Cardiac septum (tissue), 1 donor: ENCODE measurements at regions not wholly inside any gene's neighbourhood (a gene's known extent, or its start where the extent isn't known, plus 50 kb on each side); places are given as distances from the start of the nearest gene placed in this dataset.
"Not testable (repeated sequence)": the region's sequence is repeated elsewhere in the genome, so short reads cannot be mapped to it uniquely, and the experiment has no call there.

Experiments used
- DNase-seq: peaks from one replicate; pipeline ENCODE4 v3.0.0-alpha.2; 2020; ENCODE audit warnings: low spot score
- intact Hi-C: fragments of 100-400 bp; cut with DNase I; formaldehyde crosslinking; loops from one replicate; pipeline ENCODE4 v1.14.0; 2022
- donor health status: DM: no; HTN: no; CAD: no.

DNA sequence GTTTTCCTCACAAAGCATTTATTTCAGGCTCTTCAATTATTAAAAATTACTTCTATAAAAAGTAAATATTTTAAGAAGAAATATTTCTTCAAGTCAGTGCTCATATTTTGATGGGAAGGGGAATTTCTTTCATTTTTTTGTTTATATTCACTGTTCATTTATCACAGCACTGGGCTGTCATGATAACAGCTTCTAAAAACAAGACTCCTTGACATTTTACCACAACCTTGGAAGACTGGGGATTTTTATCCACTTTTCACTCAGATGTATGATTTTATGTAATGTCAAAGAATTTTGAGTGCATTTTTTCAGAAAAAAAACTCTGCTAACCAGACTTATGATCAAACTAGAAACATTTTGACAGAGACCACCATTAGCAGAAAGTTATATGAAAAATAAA is 149.7 kb downstream of the PHLDA1 start:
- intact Hi-C loops: no loop called here
- no peak for DNase-seq

DNA sequence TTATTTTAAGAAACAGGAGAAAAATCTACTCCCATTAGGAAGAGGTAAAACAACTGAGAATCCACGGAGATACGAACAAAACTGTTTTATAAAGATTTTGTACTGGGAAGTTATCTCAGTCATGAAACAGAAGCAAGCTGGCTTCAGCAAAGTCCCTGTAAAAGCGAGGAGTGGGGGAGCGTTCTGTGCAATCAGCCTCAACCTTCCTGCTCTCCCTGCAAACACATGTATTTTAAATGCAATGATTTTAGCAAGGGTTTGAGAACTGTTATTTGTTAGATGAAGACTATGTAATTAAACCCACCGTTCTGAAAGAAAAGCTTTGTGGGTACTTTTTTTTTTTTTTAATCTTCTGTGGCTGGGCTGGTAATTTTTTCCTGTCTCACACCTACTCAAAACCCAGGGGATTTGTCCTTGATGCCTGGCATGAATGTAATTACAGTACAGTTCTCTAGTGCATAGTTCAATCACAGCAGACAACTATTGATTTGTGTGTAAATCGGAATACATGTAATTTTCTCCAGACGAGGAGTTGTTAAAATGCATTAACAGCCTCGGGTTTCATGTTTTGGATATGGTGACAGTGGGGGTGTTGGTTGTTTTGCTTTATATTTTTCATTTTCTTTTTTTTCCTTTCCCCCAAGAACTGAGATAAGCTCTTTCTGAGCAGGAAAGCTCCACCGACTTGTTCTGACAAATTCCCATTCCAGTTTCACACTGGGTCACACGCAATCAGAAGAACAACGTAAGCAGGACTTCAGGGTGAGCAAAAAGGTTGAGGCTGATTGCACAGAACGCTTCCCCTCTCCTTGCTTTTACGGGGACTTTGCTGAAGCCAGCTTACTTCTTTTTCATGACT is 153.6 kb downstream of the PHLDA1 start:
- no peak for DNase-seq
- intact Hi-C loops: no loop called here

DNA sequence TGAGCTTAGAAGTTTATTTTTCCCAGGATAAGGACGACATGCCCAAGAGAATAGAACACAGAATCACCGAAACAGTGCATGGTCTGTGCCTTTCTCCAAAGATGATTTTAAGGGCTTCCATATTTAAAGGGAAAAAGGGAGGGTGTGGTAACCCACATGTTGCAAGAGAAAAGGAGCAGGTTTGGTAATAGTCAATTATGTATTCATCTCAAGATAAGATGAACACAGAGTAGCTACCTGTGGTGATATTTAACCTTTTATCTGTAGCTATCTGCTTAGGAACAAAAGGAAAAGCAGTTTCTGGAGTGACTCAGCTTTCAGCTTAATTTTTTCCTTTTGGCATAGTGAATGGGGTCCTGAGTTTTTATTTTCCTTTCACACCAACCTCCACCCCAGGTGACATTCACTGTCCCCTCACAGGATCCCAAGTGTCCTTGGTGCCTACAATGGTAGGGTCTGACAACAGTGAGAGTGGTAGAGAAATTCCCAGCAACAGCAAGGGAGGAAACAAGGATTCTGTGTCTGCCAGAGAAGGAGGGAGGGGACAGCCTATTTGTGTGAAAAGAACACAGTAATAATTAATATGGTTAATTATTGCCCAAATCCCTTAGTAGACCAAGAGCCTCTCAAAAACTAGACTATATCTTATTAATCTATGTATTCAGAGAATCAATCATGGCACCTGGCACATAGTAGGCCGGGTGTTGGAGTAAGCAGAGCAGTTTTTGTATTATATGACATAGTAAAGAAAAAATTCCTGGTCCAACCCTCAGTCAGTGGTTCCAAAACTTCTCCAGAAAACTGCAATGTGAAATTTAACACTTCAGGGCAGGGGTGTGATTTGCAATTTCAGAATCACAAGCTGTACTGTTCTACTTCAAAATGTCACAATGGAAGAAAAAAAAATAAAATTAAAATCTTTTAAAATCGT is 154.5 kb downstream of the PHLDA1 start:
- no peak for DNase-seq
- intact Hi-C loops: no loop called here

DNA sequence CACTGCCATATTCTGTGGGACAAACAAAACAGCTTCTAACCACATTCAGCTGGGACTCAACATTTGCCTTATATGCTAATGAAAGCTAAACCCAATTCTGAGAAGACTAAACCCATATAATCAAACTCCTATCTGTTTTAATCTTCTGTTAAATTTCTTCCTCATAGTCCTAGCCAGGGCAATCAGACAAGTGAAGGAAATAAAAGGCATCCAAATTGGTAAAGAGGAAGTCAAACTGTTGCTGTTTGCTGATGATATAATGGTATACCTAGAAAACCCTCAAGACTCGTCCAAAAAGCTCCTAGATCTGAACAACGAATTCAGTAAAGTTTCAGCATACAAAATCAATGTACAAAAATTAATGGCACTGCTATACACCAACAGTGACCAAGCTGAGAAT is 157.1 kb downstream of the PHLDA1 start:
- no peak for DNase-seq
- intact Hi-C loops: no loop called here

DNA sequence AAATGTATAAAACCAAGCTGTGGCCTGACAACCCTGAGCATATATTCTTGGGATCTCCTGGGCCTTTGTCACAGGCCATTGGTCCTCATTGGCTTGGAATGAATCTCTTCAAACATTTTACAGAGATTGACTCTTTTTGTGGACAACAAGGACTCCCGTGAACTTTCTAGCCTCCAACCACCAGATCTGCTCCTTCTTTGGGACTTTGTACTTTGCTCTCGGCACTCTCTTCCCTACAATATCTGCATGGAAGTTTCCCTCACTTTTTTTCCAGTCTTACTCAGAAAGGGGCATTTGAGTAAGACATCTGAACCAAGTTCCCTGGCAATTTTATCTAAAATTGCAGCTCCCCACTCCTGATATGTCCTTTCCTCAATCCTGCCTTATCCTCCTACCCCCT is 158.8 kb downstream of the PHLDA1 start:
- intact Hi-C loops: no loop called here
- DNase-seq: no peak

DNA sequence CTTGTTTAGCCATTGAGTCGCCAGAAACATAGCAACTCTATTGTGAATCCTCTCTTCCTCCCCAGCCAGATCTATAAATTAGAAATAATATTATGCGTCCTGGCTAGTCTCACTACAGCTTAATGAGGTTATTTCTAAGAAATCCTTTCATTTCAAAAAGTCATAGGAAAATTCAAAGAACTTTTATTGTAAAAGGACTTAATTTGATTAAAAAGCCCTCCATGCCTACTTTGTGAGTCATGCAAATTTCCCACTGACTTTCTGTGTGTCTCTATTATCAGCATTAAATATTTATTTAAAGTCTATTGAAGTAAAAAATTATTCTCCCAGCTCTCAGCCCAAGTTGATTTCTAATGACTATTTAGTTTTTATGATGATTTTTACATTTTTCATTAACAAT is 160.7 kb downstream of the PHLDA1 start:
- no peak for DNase-seq
- intact Hi-C loops: no loop called here

DNA sequence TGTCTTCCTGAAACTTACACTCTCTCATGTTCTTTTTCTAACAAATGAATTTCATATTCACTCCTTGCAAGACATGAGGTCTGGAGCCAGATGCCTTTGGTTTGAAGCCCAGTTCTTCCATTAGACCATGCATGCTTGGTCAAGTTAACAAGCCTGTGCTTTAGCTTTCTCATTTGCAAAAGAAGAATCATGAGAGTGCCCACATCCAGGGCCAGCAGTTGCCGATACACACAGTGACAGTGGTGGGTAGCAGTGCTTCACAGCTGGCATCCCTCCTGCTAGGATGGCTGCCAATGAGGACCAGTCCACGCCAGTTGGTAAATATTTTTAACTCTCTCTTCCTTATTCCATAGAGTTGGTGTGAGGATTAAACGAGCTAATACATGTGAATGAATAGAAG is 163.1 kb downstream of the PHLDA1 start:
- intact Hi-C loops: no loop called here

DNA sequence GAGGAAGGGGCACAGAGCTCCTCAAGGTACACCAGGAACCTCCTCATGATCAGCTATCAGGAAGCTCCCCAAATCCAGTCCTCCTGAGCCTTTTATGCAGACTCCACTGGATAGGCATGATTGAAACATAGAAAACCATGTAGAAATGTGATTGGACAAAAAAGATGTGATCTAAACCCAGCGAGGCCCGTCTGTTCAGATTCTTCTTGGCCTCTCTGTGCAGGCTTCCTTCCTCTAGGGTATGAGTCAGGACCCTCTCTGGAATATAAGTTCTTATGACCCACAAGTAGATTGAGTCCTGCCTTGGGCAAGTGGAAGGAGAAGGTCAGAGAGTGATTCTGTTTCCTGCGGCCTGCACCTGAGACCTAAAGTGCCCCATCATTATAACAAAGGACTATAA is 166.3 kb downstream of the PHLDA1 start:
- intact Hi-C loops: no loop called here
- no peak for DNase-seq

More for the DNA sequence above, 163.1 kb downstream of the PHLDA1 start:
- DNase-seq: peak; percentile 78

DNA sequence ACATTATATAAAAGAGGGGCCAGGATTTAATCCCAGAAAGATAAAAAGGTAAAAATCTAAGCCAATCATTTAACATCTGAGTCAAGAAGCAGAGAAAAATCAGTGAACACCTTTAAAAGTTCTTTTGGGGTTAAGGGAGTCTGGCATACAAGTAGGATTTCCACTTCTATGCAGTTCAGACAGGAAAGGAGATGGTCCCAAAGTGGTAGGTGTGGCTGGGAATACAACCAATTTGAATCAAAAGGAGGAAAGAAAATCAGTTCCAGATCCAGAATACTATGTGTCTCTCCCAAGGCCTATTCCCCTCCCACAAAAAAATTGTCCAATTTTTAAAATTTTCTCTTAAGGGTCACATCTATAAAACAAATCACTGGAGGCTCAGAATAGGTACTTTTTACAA is 167.4 kb downstream of the PHLDA1 start:
- intact Hi-C loops: no loop called here

DNA sequence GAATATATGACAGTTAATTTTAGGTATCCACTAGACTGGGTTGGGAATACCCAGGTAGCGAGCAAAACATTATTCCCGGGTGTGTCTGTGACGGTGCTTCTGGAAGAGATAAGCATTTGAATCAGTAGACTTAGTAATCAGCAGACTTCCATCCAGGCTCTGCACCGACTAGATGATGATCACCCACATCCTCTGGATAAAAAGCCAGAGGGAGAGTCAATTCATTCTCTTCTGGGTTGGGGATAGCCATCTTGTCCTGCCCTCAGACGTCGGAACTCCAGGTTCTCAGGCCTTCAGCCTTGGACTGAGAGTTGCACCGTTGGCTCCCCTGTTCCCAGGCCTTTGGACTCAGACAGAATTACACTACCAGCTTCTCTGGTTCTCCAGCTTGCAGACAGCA is 168.0 kb downstream of the PHLDA1 start:
- intact Hi-C loops: no loop called here
- DNase-seq: no peak

More for the DNA sequence above, 167.4 kb downstream of the PHLDA1 start:
- no peak for DNase-seq

DNA sequence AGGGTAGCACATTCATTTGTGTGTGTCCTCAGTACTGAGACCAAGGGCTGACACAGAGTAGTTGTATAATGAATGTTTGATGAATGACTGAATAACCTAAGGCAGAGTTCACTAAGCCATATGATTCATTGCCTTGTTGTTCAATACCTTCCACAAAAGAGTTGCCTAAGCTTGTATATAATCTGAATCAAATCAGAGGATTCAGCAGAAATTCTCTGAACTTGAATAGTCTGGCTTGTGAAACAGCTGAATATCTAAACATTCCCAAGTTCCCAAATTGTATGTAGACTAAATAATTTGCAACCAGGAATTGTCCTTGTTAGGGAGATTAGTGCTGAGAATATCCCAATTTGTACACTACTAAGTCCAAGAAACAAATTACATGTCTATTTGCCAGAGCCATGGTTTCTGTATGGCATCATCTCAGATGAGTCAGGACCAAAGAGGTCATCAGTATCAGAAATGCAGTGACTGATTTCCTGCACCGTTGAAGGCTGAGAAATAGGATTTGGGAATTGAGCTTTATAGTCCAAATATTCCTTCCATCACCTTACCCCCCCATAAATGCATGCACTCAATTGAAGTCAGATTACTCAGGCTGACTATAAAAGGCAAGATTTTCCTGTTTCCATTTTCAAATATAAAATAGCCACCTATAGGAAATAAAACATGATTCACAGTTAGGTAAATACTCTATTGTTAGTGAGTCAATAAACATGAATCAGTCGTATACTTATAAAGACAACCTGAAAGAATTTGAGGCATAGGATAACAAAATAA is 168.7 kb downstream of the PHLDA1 start:
- DNase-seq: no peak
- intact Hi-C loops: no loop called here

DNA sequence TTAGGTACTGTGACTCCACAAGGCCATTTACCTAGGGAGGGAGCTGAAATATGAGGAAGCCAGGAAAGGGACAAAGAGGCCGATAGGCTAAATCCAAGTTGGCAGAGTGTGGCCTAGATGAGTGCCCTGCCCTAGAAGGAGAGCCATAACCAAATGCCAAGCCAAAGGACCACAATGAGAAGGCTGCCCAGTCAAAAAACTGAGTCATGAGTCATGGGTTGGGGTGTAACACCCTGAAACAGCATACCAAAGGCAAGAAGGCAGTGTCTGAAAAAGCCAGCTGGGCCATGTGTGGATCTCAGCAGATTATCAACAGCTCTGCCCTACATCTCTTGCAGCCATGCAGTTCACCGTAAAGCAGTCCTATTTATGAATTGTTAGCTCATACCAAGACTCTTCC is 171.7 kb downstream of the PHLDA1 start:
- no peak for DNase-seq
- intact Hi-C loops: no loop called here

DNA sequence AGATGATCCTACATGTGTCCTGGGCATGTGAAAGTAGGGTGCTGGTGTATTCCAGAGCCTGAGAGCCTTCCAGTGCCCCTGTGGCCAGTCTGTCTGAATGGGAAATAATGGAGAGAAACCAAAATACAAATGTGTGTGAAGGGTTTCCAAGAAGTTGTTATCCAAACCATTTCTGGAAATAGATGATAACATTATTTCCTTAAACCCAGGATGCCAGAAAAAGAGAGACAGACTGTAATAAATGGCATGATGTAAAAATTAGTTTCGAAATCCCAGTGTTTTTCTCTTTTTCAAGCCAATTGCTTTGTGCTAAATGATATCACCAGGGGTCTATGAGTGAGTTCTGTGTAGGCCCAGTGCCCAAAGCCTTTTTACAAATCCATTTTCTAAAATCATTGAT is 175.3 kb downstream of the PHLDA1 start:
- intact Hi-C loops: no loop called here
- DNase-seq: no peak

DNA sequence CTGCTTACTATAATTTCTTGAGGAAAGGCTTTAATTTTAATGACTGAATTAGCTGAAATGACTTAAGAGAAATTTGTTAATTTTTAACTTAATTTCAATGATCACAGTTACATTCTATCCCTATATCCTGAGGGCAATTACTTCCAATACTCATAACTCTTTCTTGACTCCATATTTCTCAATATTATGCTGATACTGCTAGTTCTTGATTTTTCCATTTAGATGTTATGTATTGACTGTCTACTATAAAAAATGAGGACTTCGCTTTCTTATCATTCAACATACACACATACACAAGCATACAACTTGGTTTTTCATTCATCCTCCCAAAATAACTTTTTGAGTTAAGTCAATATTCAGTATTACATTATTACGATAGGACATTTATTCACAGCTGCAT is 176.2 kb downstream of the PHLDA1 start:
- intact Hi-C loops: no loop called here
- no peak for DNase-seq

DNA sequence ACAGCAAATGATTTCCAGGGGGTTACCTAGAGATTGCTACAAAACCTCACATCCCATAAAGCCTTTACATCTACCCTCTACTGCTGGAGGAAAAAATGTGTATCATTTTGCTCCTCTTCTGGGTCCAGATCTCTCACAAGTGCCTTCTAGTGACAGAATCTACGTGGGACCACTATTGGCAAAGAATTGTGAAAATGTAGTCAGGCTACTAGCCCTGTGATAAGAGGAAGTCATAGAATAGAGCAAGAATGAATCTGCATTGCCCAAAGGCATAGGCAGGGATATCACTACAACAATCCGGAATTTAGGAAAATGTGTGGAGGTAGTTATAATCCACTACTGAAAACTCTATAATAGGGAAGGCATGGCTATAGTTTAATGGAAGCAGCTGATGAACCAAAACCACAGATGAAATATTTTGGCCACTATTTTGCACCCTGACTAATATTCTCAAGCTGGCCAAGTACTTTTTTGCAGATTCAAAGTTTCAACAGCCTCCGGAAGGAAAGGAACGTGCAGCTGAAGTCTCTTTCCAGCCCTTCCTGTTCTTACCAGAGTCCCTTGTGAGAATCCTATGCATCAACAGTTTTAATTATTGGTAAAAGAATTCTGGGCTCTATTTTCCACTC is 176.8 kb downstream of the PHLDA1 start:
- intact Hi-C loops: no loop called here
- DNase-seq: no peak

DNA sequence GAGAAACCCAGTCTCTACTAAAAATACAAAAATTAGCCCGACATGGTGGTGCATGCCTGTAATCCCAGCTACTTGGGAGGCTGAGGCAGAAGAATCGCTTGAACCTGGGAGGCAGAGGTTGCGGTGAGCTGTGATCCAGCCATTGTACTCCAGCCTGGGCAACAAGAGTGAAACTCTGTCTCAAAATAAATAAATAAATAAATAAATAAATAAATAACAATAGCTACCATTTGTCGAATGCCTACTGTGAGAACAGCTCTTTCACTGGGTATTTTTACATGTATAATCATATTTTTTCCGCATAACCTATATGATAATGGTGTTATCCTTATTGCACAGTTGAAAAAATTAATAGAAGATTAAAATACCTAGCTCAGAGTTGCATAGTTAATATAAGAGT is 177.4 kb downstream of the PHLDA1 start:
- intact Hi-C loops, DNase-seq: not testable (repeated sequence)

DNA sequence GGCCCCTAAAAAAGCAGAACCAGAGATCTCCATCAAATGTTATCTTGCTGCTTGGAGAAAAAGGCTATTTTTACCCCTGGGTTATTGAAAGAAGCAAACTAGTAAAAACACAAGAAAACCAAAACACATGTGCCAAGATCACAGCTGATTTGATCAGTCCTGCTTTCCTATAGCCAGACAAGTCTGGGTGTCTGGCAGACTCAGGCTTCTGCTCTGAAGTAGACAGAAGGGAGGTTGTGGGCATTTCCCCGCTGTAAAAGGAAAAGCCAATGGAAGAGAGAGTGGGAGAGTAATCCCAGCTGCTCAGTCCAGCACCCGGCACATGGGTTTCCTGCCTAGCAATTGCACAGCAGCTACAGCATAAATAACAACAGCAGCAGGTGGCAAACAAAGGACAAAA is 177.9 kb downstream of the PHLDA1 start:
- no peak for DNase-seq
- intact Hi-C loops: no loop called here

DNA sequence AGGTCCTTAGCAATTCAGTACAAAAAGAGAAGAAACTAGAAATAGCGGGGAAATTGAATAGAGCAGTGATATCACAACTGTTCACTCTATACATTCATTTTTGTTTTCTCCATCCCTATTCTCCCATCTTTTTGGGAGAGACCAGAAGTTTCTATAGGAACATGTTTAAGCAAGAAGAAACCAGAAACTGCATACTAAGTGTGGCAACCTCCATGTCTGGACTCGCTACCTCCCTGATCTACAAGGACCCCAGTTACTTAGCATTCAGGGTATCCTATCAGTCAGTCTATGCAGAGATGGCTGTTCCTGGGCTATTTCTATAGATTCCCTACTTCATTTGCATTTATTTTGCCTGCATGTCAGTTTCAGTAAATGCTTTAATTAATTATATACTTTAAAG is 178.6 kb downstream of the PHLDA1 start:
- DNase-seq: no peak
- intact Hi-C loops: no loop called here

DNA sequence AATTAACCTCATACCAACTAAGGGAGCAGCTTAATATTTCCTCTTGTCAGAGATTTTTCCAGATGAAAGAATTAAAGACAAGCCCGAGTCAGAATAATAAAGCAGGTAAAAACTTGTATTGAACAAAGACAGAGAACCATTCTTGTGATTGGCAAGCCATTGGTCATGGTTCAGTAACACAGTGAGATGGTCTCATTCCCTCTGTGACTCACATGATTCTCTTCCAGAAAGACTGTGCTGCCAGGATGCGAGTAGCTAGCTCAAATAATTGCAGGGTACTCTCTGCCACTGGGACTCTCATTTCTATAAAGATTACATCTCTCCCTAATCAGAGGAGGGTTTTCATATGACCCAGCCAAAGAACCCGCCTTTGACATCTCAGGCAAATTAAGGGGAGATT is 179.4 kb downstream of the PHLDA1 start:
- intact Hi-C loops: no loop called here
- no peak for DNase-seq
